ENCODE measurements at regions not wholly inside any gene's neighbourhood (a gene's known extent, or its start where the extent isn't known, plus 50 kb on each side); places are given as distances from the start of the nearest gene placed in this dataset.
A peak's percentile ranks its signal among the peaks of the same experiment; 100 is the strongest.

DNA sequence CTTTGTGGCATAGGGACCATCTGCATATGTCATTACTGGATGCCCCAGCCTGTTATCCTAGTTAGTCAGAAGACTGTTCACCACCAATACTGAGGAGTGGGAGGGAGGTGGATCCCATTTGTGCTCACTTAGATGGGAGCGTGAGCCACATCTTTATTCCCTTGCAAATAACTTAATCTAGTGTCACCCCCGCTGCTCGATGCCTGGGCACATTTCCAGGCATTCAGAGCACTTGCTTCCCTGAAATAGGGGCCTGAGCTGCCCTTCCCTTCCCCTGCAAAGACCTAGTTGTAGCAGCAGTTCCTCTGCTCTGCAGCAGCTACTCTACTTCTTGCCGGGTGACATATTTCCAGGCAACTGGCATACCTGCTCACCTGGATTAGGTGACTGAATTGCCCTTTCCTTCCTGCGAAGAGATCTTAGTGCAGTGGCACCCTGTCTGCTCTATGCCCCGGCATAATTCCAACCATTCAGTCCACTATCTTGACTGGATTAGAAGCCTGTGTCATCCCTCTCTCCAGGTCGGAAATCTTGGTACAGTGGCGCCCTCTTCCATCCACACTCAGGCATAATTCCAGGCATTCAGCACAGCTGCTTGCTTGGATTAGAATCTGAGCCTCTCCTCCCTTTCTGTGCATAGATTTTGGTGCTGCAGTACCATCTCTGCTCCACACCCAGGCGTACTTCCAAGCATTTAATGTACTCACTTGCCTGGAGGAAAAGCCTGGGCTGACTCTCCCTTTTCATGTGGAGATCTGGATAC is 1389.1 kb upstream of the TMEFF2 start:
- no peak for DNase-seq

DNA sequence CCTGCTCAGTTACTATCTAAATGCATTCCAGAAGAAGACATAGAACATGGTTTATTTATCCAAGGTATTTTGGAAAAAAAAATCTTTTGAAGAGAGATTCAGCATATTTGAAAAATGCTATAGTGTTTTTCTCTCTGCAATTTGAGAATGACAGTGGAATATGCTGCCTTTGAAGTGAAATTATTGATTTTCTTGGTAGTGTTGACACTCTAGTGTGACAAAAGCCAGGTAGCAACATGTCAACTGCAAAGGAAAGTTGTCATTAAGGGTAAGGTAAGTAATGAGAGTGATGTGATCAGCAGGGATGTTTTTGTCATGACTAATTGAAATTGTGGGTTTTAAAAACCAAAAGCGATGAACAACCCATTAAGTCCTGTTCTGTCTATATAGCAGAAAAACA is 1387.1 kb upstream of the TMEFF2 start:
- DNase-seq = no peak

DNA sequence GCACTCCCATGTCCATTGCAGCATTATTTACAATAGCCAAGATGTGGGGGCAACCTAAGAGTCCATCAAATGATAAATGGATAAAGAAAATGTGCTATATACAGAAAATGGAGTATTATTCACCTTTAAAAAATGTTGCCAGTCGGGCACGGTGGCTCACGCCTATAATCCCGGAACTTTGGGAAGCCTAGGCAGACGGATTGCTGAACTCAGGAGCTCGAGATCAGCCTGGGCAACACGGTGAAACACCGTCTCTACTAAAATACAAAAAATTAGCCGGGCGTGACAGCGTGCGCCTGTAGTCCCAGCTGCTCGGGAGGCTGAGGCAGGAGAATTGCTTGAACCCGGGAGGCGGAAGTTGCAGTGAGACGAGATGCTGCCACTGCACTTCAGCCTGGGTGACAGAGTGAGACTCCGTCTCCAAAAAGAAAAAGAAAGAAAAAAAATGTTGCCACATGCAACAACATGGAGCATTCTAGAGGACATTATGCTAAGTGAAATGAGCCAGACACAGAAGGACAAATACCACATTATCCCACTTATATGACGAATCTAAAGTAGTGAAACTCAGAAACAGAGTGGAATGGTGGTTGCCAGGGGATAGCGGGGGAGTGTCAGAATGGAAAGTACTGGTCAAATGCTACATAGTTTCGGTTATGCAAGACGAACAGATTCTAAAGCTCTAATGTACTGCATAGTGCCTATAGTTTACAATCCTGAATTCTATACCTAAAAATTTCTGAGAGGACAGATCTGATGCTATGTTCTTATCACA is 1385.6 kb upstream of the TMEFF2 start:
- no peak for DNase-seq

DNA sequence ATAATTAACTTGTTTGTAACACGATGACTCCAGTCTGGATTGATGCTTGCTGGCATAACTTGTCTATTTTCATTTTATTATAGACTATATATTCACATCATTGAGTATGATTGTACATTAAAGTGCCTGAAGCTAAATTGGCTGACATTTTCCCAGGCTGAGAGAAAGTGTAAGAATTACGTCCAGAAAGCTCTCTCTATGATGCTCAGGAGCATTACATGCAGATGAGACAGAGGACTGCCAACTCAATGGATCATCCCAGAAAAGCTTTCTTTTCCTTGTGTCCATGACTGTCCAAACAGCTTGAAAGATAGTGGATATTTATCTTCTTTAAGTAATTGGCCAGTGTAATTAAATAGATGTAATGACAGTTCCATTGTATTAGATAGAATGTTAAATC is 1372.2 kb upstream of the TMEFF2 start:
- DNase-seq = no peak

DNA sequence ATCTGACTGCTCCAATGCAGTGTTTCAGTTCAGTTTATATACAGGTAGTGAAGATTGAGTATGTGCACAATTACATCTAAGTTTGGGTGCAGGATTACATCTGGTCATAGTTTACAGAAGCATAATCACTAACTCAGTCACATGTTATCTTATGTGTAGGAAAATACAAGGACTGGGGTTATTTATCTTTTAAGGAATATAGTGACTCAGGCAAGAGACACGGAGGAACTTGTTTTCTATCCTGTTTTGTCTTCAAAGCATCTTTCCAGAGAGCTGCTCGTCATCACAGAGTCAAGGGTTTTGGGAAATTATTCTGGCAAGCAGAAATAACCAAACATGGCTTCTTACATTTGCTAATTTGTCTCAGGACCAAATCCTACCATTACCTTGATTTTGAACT is 1371.5 kb upstream of the TMEFF2 start:
- no peak for DNase-seq

DNA sequence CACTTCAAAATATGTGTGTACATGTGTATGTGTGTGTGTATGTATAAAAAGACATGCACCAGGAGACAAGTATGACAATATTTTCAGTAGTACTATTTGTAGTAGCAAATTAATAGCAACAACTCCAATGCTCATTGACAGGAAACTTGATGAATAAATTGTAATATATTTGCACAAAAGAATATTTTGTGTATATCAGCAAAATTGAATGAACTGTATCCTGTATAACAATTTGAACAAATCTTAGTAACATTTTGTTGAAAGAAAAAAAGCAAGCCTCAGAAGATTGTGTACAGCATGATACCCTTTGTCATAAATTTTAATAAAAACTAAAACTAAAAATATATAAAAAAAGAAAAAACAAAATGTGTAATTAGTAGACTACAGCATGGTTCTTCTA is 1367.3 kb upstream of the TMEFF2 start:
- DNase-seq = no peak

DNA sequence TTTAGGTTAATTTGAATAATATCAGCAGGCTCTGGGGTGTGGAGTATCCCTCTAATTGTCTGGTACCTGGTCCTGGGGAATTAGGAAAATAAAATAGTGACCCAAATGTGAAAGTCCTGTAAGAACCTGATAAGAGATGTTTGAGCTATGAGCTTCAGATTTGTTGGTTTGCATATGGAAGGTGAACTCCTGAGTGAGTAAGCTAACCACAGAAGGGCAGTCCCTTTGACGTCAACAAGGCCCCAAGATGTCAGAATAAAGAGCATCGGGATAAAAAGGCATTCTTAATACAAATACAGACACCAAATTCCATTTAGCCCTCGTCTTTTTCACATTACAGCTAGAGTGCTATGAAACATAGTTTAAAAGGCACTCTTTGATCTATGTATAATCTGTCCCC is 1366.3 kb upstream of the TMEFF2 start:
- DNase-seq = no peak

DNA sequence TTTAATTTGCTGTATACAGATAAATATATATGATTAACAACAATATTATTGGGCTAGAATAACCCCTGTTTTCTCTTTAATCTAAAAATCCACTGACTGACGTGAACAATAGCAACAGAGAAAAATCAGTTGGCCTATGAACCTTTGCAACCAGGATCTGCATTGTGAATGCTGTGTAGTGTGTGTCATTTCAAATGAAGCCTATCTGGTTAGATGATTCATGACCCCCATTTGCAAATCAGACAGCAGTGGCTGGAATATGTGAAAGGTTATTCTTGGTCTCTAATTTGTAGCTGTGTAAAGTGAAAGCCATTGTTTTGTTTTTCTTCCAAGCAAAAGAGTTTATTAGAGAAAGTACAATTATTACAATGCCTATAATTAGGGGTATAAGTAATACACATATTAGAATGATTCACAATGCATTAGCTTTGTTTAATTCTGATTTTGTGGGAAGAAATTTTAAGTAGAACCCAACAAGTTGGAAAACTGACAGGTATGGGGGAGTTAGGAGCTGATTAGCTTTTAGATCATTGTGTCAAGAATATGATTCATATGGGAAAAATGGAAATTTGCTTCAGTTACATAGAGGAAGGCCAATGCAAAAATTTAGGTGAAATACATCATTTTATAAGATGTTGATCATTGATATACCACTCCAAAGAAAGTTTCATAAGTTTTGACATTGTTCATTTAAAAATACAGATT is 1362.2 kb upstream of the TMEFF2 start:
- no peak for DNase-seq

DNA sequence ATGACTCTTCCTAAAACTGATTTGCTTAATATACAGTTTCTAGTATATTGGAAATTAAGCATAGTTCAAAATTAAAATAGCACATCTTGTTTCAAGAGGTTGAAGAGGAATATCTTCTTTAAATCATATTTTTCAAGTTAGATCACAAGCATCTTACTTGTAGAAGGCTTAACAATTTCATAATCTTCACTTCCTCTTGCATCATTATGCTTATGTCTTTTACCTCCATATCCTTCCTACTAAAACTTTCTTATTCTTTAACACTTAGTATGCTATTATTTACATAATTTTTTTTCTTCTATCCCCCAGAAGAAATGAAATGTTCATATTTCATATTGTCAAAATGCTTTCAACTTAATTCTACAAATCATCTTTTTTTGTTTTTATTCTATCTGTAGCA is 1354.9 kb upstream of the TMEFF2 start:
- DNase-seq = no peak

DNA sequence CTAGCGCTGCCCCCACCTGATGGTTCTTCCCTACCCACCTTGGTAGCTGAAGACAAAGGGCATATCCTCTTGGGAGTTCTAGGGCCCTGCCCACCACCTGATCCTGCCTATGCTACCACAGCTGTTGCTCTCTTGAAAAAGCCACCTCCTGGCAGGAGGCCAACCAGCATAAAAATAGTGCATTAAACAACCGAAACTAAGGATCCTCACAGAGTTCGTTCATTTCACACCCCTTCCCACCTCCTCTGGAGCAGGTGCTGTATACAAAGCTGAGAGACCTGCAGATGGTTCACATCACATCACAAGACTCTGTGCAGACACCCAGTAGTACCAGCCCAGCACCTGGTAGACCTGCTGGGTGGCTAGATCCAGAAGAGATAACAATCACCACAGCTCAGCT is 1348.0 kb upstream of the TMEFF2 start:
- DNase-seq = no peak

DNA sequence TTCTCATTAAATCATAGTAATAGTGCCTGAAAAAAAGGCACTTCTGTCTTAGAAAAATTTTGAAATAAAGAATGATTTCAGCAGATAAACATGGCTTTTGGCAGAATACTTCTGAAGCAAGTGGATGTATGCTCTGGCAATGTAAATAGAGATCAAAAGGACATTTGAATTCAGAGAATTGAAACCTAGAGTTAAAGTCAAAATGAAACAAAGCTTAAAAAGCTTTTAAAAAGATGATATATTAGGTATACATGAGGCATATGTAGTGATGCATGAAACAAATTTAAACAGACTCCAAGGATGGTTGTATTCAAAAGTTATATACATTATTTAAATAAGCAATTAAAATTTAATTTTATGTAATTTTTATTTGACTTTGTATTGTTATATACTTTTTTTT is 1344.5 kb upstream of the TMEFF2 start:
- DNase-seq = no peak

DNA sequence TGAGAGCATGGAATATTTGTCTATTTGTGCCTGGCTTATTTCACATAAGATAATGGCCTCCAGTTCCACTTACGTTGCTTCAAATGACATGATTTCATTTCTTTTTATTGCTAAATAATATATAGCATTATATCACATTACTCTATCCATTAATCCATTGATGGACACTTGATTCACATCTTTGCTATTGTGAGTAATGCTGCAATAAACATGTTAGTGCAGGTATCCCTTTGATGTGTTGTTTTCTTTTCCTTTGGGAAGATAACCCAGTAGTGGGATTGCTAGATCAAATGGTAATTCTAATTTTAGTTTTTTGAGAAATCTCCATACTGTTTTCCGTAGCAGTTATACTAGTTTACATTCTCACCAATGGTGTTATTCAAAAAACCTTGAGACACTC is 1343.3 kb upstream of the TMEFF2 start:
- no peak for DNase-seq

DNA sequence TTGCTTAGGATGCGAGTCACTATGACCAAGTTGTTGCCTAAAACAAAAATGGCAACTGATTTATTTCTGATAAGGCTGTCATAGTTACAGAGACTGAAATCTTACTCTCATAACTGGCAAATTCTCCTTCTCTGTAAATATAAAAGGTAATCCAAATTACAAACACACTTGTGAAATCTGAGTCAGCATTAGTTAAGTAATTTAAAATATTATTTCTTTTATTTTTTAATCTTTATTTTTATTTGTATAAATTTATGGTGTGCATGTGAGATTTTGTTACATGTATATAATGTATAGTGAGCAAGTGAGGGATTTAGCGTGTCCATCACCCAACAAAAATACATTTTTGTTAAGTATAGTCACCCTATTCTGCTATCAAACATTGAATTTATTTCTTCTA is 1342.8 kb upstream of the TMEFF2 start:
- DNase-seq = no peak

DNA sequence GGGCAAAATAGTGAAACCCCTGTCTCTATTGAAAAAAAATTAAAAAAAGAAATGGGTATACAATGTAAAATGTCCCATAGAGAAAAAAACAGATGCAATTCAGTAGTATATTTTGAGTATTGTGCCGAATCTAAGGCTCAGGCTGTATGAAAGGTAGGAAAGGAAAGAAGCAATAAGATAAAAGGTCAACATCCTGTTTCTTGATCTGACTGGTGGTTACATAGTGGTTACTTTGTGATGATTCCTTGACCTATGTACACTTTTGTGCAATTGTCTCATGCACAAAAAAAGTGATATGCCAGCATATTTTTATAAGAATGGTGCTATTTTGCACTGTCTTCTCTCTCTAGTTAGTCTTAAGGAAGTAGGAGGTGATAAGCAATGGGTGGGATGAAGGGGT is 1333.7 kb upstream of the TMEFF2 start:
- no peak for DNase-seq

DNA sequence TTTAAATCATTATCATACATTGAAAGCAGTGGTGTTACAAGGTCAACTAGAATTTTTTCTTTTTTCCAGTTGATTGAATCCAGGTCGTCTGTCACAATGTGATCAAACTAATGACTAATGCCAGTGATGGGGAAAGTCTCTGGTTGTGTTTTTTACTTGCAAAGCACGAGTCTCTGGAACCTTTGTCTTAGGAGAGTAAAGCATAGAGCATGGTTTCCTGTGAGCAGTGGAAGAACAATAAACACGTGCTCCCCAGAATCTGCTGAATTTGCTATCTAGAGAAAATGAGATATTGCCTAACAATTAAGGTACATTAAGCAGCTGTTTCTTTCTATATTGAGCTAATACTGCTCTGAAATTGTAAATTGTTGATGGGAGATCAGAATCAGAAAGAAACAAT is 1332.4 kb upstream of the TMEFF2 start:
- DNase-seq = no peak

DNA sequence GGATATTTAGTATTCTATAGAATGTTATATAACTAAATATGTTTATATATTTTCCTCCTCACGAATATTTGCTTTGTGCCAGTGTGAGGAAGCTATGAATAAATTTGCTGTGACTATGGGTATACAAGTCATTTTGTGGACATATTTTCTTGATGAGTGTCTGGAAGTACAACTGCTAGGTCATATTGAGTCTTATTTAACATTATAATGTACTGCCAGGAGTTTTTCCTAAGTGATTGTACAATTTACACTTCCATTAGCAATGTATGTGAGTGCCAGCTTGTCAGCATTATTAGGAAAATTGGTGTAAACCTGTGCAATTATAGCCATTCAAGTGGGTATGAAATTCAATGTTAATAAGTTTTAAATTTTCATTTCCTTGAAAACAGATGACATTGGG is 1328.9 kb upstream of the TMEFF2 start:
- DNase-seq = no peak

DNA sequence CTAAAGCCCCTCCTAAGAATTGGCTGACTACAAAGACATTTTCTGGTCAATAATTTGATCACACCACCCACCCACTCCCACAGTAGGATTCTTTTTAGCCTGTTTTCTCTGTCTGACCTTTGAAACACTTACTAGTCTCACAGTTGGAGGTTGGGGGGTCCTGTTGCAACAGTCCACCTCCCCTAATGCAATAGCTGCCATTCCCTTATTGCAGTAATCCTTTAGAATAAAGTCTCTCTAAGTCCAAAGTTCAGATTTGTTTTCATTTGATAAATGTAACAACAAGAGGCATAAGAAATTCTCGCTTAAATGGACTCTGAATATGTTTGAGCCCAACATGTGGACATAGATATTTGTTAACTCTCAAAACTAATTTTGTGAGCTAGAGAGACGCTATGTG is 1326.8 kb upstream of the TMEFF2 start:
- DNase-seq = no peak

DNA sequence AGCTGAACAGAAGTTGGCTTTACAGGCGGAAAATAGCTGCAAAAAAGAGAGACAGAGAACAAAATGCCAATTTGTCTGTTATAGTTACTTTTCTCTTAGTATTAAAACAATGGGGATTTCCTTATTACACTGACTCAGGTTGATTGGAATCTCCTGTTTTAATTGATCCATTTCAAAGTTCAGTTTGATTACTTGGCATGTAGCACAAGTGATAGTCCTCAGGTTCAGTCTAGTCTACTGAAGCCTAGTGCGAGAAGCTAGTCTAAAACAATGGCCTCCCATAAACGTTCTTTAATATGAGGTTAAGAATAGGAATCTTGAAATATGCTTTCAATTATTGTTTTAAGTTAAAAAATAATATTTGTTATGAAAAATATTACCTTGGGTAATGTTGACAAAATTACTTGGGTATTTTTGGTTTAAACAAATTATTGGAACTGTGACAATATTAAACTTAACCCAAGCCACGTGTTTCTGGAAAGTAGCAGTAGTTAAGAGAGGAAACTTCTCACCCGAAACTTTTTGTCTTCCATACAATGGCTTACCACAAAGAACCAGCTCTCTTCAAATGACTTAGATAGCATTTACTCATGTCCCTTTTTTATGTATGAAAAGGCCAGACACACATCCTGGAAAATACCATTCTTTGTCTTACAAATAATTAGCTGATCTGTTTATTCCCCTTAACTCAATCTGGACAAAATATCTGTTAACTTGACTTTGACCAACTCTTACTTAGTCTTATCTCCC is 1326.2 kb upstream of the TMEFF2 start:
- no peak for DNase-seq

DNA sequence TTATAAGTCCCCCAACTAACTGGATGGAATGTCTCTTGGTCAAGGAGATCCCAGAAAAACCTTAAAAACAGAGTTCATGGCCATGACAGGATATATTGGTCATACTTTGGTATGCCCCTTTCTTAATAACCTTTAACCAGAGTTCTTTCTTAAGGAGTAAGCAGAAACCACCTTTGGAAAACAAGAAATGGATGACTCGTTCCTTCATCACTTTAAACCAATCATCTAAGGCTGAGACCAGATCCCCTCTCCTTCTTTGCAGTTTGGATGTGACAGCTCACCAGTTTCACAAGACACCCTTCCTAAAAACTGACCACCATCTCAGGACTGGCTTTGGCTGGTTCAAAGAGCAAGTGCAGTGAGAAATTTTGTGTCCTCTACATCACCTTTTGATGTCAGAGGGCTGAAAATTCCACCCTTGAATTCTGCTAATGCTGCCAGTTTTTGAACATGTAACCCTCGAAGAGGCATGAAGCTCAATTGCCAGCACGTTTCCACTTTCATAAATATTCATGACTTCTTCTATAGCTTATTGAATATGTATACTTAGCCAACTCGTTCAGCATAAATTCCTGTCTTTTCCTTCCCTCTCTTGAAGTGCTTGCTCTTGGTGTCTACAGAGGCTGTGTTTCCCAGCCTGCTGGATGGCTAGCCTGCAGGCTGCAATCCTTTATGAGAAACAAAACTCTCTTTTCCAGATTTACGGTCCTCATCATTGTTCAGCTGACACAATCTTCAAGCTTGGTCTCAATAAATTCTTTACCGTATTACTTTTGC is 1323.5 kb upstream of the TMEFF2 start:
- peak; percentile 3 for DNase-seq

DNA sequence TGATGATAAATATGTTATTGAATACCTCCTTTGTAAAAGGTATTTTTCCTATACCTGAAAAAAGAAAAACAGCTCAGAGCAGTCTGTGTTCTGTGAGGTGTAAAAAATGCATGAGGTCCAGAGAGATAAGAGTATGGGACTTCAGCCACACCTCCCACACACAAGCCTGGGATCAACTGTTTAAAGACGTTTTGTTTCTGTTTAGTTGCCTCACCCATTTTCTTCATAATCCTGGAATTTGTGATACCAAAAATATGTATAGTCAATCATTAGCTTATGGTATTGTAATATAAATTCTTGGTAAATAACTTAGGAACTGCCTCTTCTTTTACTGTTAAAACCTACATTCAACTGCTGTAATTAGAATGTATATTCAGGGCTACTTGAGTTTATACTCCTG is 1322.9 kb upstream of the TMEFF2 start:
- no peak for DNase-seq

DNA sequence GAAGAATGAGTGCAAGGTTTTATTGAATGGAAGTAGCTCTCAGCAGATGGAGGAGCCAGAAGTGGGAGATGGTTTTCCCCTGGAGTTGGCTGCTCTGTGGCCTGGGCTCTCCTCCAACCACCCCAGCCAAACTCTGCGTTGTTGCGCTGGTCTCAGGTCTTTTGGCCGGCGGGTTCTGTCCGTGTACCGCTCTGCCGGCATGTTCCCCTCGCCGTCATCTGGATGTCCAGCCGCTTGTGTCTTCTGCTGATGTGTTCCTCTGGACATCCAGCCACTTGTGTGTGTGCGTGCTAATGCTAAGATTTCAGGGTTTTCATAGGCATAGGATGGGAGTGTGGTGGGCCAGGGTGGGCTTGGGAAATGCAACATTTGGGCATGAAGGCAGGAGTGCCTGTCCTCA is 1311.3 kb upstream of the TMEFF2 start:
- no peak for DNase-seq

DNA sequence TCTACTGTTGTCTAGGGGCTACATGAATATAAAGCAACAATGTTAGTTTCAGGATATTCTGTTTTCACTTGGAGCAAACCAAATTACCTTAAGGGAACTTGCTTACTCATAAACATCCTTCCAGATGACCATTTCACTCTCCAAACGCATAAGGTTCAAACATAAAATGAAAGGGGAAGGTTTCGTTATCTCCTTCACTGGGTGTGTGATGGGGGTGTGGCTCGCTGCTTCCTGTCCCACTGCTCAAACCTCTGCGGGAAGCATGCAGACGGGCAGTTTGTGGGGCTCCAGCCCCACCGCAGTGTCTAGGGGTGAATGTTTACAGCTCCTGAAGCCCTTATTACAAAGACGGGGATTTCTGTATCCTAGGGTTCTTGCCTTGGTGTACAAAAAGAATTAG is 1310.9 kb upstream of the TMEFF2 start:
- DNase-seq = no peak
